ENCODE measurements at regions not wholly inside any gene's neighbourhood (a gene's known extent, or its start where the extent isn't known, plus 50 kb on each side); places are given as distances from the start of the nearest gene placed in this dataset.

DNA sequence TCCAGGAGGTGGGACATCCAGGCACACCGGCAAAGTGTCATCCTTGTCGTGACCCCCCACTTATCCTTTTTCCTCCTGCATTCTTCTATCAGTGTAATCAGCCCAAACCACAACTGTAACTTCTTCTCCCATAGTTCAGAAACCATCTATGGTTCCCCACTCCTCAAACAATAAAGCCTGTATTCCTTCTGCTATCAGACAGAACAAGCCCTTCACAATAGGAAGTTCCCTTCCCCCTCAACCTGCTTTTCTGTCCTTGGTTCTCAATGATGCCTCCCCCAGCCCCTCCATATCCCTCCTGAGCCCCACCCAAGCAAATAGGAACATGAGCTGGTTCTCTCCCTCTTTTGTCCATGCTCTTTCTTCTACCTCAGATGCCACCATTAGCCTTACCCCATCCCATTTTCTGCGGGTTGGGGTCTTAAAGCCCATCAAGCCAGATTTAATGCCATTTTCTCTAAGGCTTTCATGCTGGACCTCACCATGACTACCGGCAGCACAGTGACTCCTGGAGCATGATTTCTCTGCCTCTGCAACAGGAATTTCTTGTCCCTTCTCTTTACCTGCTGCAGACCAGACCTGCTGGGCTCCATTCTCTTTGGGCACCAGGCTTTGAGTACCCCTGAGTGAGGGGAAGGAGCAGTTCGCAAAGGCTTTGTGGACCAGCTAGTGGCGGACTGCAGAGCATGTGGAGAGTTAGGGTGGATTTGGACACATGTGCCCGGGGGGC lies 92.8 kb upstream of the PAX2 start:
- Histone ChIP-seq H3K4me3 (no peak overlapping the region), H3K4me1 (no peaks in the 10 kb centered on the region), H3K36me3 (no peaks in the 10 kb centered on the region), H3K27ac (no peak overlapping the region), H3K27me3 (peaks cover 58 to 65% (median 63%) of the 10 kb centered on the region in 3 donors), H3K9me3 (no peaks in the 10 kb centered on the region)
- TF ChIP-seq, protein P1, sequence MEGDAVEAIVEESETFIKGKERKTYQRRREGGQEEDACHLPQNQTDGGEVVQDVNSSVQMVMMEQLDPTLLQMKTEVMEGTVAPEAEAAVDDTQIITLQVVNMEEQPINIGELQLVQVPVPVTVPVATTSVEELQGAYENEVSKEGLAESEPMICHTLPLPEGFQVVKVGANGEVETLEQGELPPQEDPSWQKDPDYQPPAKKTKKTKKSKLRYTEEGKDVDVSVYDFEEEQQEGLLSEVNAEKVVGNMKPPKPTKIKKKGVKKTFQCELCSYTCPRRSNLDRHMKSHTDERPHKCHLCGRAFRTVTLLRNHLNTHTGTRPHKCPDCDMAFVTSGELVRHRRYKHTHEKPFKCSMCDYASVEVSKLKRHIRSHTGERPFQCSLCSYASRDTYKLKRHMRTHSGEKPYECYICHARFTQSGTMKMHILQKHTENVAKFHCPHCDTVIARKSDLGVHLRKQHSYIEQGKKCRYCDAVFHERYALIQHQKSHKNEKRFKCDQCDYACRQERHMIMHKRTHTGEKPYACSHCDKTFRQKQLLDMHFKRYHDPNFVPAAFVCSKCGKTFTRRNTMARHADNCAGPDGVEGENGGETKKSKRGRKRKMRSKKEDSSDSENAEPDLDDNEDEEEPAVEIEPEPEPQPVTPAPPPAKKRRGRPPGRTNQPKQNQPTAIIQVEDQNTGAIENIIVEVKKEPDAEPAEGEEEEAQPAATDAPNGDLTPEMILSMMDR (IDR thresholded peaks at IDR 0.05 in 4 of 5, conservative IDR thresholded peaks at IDR 0.05 in 1 of 5), result no peak
- TF ChIP-seq POLR2A (IDR thresholded peaks at IDR 0.05), result no peak
- DNase-seq (no peak), ATAC-seq (no peak)
- in situ Hi-C loops (cut with MboI; ENCODE audit: low sequenced_read_pairs in 4 of 4), result no loop called here
- intact Hi-C loops (cut with DNase I; ENCODE audit: low total_unique reads), result no loop called here

DNA sequence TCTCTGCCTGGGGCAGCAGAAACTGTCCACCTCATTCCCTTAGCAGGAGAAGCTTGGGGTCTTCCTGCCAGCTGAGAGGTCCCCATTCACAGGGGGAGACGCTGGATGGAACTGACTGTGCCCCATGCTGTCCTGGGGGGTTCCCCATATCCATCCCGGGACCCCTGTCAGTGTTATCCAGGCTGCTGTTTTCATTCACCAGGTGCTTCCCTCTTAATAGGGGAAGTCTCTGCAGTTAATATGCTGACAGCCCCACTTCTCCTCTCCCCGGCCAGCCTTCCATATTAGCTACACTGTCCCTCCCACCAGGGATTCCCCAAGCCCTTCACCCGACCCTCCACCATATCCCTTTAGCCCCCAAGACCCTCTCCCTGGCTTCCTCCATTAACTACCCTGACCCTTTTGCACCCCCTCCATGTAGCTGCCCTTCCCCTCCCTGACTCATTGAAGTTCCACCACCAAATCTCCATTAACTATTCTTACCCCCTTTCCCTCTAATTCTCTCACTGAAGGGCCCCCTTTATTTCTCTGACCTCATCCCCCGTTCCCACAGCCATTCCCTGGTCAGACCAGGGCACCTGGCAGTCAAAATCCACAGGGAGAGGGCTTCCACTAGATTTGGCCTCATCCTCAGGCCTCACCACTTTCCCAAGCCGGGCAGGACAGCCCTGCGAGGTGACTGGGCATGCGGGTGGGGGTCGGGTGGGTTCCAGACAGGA lies 92.0 kb upstream of the PAX2 start:
- Histone ChIP-seq H3K27me3 (peaks cover 65 to 73% (median 66%) of the 10 kb centered on the region in 3 donors), H3K4me1 (no peaks in the 10 kb centered on the region), H3K27ac (no peak overlapping the region), H3K36me3 (no peaks in the 10 kb centered on the region), H3K9me3 (no peaks in the 10 kb centered on the region), H3K4me3 (no peak overlapping the region)
- TF ChIP-seq, protein P1 (IDR thresholded peaks at IDR 0.05 in 4 of 5, conservative IDR thresholded peaks at IDR 0.05 in 1 of 5), result no peak
- no peak for TF ChIP-seq POLR2A (IDR thresholded peaks at IDR 0.05)
- in situ Hi-C loops (cut with MboI; ENCODE audit: low sequenced_read_pairs in 4 of 4), result no loop called here
- intact Hi-C loops (cut with DNase I; ENCODE audit: low total_unique reads), result no loop called here
- no peak for ATAC-seq
- no peak for DNase-seq

DNA sequence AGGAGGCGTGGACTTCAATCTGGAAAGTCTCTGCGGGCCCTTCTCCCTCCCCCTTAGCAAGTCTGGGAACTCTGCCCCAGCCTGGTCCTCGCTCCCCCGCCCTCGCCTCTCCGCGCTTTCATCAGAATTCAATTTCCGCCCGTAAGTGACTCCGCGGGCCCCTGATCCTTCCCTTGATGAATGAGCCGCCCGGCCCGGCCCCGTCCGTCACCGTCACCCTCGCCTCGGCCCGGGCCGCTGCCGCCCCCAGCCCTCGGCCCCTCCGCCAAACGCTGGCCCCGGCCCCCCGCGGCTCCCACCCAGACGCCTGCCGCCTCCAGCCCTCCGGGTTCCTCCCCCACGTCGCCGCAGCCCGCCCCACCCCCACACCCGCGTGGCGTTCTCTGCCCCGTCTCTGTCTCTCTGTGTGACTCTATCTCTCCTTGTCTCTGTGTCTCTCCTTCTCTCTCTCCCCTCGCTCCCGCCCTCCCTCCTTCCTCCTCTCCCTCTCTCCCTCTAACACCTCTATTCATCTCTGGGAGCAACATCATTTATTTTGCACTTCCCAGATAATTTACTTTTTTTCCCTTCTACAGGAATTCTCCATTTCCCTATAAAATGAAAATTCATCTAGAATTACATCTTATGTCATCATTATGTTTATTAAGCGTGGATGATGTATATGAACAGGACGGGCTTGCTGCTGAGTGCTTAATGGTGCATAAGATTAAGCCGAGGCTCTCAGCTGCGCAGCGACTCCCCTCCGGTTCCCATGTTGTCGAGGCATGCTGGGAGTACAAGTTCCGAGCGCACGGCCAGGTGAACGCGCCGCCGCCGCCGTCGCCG lies 91.2 kb upstream of the PAX2 start:
- Histone ChIP-seq H3K27me3 (peaks cover 66 to 81% (median 74%) of the 10 kb centered on the region in 3 donors), H3K36me3 (no peaks in the 10 kb centered on the region), H3K4me1 (no peaks in the 10 kb centered on the region), H3K9me3 (no peaks in the 10 kb centered on the region), H3K4me3 (no peak overlapping the region), H3K27ac (no peak overlapping the region)
- TF ChIP-seq, protein P1 (IDR thresholded peaks at IDR 0.05 in 4 of 5, conservative IDR thresholded peaks at IDR 0.05 in 1 of 5), result no peak
- TF ChIP-seq POLR2A (IDR thresholded peaks at IDR 0.05), result no peak
- ATAC-seq (no peak), DNase-seq (no peak)
- intact Hi-C loops (cut with DNase I; ENCODE audit: low total_unique reads), result no loop called here
- in situ Hi-C loops (cut with MboI; ENCODE audit: low sequenced_read_pairs in 4 of 4), result no loop called here

- Histone ChIP-seq H3K9me3 (no peaks in the 10 kb centered on the region), H3K4me3 (peak overlapping the region in 1 of 4 donors; percentile 24), H3K27ac (no peak overlapping the region), H3K36me3 (no peaks in the 10 kb centered on the region), H3K27me3 (peaks cover 71 to 88% (median 81%) of the 10 kb centered on the region in 3 donors), H3K4me1 (no peaks in the 10 kb centered on the region)
- intact Hi-C loops (cut with DNase I; ENCODE audit: low total_unique reads), result no loop called here
- in situ Hi-C loops (cut with MboI; ENCODE audit: low sequenced_read_pairs in 4 of 4), result no loop called here
- ATAC-seq (no peak), DNase-seq (no peak)
- TF ChIP-seq POLR2A (IDR thresholded peaks at IDR 0.05), result no peak
- TF ChIP-seq, protein P1 (IDR thresholded peaks at IDR 0.05 in 4 of 5, conservative IDR thresholded peaks at IDR 0.05 in 1 of 5), result no peak
These were observed 90.5 kb upstream of the PAX2 start for GRCh38 chr10:100654782-100655325.
